Jurkat, Clone E6-1 (cell line): ENCODE measurements at regions not wholly inside any gene's neighbourhood (a gene's known extent, or its start where the extent isn't known, plus 50 kb on each side); places are given as distances from the start of the nearest gene placed in this dataset.
"Not testable (repeated sequence)": the region's sequence is repeated elsewhere in the genome, so short reads cannot be mapped to it uniquely, and the experiment has no call there.

ENCODE experiments used
- DNase-seq: peaks from one replicate; pipeline ENCODE4 v3.0.0-alpha.2; 2011; ENCODE audit warnings: low read depth, low spot score
- H3K4me3 ChIP-seq: 2 replicates; pipeline ENCODE4 v1.5.1; 2011; ENCODE audit warnings: mild to moderate bottlenecking, low read length, control low read depth, moderate library complexity

DNA sequence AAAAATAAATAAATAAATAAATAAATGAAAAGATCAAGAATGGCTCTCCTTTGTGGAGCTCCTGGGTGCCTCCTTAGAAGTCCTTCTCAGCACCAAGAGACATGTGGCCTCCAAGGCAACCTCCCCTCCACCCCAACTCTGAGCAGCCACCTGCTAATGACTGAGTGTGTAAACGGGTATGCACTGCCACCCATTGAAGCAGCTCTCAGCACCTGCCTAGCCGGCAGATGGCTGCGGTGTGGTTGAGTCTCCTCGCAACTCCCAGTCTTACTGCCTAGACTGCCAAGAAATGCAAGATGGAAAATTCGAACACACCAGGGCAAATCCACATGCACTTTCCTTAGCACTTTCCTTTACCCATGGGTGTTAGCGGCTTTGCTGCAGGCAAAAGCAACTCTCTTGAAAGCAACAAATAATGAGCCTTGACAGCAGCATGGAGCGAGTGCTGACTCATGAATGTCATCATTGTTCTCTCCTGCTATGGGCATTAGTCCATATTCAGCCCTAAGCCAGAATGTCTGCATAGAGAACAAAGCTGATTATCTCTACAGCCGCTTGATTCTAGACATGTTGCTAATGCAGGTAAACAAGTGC lies 913.9 kb upstream of the AUTS2 start:
- no peak overlapping the region for H3K4me3 ChIP-seq
- no peak for DNase-seq

DNA sequence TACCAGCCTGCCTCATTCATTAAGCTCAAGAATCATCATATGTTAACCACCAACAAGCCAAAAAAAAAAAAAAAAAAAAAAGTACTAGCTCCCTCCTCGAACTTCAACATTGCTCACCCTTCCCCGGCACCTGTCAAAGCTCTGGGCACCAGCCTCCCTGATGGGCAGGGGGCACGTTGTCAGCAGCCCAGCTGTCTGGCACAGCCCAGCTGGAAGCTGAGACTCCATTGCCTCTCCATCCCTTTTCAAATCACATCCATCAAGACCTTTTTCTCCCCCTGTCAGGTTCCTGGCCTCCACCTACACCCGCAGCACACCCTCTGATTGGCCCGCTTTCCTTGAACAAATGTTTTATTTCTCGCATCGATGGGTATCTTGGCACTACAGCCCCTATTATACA lies 913.3 kb upstream of the AUTS2 start:
- H3K4me3 ChIP-seq, result no peak overlapping the region
- no peak for DNase-seq

DNA sequence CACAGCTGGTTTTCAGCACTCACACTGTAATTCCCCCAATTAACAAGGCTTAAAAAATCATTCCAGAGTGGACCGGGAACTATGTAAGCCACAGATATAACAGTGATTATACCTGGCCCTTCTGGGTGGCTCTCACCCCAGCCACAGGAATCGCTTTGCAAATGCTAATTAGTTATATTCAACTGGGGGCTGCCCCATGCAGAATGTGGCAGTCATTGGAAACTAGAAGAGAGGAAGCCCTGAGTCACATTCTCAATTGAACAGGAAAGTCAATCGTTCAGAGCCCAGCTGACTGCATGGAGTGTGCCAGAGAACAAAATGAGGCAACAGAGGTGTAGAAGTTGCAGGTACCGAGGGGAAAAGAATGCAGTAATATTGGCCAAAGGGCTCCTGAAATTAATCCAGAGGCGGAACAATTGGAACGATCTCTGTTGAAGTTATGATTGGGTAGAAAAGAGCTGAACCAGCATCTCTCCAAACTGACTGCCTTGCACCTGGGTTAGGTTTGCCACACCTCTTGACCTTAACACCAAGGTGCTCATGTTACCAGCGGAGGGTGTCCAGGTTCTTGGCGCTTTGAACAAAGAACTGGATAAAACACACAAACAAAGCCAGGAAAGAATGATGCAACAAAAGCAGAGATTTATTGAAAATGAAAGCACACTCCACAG lies 909.7 kb upstream of the AUTS2 start:
- H3K4me3 ChIP-seq, result no peak overlapping the region
- DNase-seq, result no peak

DNA sequence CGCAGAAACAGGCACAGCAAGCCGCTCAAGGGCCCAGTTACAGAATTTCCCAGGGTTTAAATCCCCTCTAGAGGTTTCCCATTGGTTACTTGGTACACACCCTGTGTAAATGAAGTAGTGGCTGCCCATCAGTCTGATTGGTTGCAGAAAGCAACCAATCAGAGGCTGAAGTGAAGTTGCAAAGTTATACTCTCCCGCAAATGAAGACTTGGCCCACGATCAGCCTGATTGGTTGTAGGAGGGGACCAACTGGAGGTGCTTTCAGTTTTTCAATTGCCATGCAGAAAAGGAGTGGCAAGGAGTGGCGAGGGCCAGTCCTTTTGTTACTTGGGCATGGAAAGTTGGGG lies 909.2 kb upstream of the AUTS2 start:
- H3K4me3 ChIP-seq, result no peak overlapping the region
- no peak for DNase-seq

DNA sequence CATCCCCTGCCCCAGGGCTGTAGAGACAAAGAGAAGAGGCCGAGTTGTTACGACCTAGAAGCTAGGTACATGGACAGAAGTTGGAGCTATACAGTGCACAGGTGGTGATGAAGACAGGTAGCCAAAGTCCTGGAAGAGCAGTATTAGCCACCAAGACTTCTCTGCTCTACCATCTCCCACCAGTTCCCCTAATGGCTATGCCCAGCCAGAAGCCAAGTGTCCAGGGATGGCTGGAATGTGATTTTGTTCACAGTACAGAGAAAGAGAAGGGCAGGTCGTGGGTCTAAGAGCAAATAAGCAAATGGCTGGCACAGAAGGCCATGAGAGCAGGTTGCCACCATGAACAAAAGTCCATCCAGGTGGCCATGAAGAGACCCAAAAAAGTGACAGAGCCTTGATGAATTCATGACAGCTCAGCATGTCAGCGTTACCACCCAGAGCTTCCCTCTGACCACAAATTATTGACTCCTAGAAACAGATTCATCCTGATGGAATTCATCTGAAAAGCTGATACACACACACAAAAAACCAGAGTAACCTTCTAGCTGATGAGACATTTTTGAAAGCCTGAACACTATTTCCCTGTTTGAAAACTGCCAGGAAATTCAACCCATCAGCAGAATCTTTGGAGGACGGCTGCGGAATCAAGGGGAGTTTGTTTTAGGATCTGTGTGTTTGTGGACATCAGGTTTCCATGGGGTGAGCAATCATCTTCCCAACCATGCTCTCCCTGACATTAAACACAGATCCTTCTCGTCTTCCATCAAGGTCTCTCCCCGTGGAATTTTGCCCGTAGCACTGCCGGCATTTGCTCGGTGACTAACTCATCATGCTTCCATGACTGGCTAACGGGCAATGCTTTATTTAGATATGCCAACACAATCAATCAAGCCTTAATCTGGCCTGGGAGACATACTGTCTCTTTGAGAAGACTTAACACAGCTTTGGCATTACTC lies 906.7 kb upstream of the AUTS2 start:
- no peak for DNase-seq
- H3K4me3 ChIP-seq, result no peak overlapping the region

DNA sequence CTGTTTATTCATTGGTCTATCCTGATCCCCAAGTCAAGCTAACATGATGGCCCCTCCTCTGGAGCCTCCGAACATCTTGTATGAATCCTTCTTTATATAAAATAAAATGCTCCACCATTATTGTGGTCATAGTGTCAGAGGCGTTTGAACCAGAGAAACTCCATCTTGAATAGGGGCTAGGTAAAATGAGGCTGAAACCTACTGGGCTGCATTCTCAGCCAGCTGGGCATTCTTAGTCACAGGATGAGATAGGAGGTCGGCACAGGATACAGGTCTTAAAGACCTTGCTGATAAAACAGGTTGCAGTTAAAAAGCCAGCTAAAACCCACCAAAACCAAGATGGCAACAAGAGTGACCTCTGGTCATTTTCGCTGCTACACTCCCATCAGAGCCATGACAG lies 905.8 kb upstream of the AUTS2 start:
- H3K4me3 ChIP-seq, result no peak overlapping the region
- DNase-seq, result no peak

DNA sequence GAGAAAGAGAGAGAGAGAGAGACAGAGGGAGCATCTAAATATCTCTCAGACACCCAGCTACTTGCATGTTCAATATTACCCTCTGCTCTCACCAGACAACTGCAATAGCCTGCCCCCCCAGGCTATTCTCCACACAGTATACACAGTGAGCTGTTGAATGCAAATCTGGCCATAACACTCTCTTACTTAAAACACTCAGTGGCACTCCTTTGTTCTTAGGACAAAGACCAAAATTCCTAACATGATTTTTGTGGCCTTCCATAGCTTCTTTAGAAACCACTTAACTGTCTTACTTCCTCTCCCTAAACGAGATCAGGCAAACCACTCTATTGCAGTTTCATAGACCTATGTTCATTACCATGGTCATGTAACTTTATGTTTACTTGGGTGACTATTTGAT lies 903.6 kb upstream of the AUTS2 start:
- H3K4me3 ChIP-seq, result no peak overlapping the region
- no peak for DNase-seq

DNA sequence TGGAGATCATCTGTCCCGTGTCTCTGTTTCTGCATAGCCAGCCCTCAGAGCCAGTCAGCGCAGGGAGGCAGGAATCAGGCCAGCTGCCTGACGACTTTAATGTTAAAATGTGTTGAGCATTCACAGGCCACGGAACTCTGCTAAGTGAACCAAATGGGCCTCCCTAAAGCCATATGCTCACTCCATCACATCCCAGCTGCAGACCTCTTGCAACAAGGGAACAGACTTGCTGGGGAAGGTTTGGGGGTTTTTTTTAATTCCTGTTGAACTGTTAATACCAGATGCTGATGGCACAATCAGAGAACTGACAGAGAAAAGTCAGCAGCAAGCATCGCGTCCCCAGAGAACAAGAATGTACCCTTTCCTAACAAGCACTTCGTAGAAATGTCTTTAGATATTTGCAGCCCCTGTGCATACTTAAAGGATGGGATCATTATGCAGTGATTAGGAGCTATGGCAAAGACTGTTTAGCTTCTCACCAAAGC lies 900.4 kb upstream of the AUTS2 start:
- DNase-seq, result no peak
- no peak overlapping the region for H3K4me3 ChIP-seq

DNA sequence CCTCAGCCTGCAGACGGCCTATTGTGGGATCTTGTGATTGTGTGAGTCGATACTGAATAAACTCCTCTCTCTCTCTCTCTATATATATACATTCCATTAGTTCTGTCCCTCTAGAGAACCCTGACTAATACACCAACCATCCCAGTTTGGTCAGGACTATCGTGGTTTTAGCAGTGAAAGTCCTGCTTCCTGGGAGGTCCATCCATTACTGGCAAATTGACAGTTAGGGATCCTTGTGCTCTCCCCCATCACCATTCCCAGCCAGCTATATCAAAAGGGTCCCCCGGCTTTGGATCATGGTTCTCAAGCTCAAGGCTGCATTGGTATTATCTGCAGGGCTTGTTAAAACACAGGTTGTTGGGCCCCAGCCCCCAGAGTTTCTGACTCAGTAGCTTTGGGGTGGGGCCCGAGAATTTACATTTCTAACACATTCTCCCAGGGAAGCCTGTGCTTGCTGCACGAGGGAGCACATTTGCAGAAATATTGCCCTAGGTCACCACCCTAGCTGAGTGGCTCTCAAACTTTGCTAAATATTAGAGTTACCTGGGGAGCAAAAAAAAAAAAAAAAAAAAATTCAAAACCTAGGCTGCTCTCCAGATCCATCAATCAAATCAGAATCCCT lies 899.1 kb upstream of the AUTS2 start:
- DNase-seq, result no peak

DNA sequence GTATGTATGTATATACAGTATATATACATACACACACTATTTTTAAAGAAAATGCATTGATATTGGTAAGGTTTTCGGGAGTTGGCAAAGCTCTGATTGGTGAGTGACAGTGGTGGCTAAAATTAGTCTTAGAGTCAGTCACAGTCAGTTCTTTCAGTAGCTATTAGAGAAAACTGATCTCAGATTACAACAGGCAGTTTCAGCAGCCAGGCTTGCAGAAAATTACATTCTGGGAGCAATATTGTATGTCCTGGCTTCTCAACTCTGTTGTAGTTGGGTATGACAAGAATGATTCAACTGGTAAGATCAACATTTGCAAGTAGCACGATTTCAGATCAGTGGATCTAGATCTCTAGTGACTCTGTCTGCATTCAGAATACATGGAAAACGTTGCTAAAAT lies 897.9 kb upstream of the AUTS2 start:
- no peak for DNase-seq

More for the DNA sequence above, 899.1 kb upstream of the AUTS2 start:
- no peak overlapping the region for H3K4me3 ChIP-seq

DNA sequence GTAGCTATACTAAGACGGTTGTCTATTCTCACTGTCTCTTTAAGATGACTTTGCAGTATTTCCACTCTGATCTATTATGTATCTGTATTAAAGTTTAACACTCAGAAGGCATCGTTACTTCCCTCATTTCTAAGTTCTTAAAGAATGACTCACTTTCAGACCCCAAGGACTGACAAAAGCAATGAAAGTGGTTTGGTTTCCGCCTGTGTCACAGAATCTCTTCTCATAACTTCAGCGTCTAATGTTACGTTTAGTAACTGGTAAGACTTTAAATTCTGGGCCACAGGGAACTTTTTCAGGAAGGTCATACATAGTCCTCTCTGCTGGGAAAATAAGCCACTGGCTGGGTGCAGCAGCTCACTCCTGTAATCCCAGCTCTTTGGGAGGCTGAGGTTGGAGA lies 892.0 kb upstream of the AUTS2 start:
- no peak for DNase-seq
- H3K4me3 ChIP-seq, result no peak overlapping the region

More for the DNA sequence above, 897.9 kb upstream of the AUTS2 start:
- H3K4me3 ChIP-seq, result no peak overlapping the region

DNA sequence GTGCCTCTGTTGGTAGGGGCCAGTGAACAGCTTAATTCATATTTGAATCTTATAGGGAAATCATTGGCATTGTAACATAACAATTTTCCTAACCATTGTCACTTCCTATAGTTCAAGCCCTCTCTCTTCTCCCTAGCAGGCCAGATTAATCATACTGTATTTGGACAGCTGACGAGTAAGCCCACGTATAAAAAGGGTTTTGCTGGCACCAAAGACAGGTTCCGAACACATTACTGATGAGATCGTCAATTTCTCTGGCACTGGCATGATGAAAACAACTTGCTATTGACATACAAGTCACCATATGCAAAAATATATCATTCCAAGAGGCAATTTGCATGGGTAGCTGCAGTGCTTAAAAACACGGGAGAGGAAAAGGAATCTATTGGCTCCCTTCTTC lies 891.1 kb upstream of the AUTS2 start:
- H3K4me3 ChIP-seq, result no peak overlapping the region
- no peak for DNase-seq

DNA sequence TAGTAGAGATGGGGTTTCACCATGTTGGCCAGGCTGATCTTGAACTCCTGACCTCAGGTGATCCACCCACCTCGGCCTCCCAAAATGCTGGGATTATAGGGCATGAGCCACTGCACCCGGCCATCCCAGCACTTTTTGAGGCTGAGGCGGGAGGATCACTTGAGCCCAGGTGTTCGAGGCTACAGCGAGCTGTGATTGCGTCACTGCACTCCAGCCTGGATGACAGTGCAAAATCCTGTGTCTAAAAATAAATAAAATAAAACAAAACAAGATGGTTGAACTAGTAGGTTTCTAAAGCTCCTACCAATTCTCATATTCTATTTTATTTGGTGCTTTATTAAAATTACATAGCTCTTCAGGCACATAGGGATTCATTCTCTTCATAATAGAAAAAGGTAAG lies 890.3 kb upstream of the AUTS2 start:
- no peak overlapping the region for H3K4me3 ChIP-seq
- DNase-seq, result no peak

DNA sequence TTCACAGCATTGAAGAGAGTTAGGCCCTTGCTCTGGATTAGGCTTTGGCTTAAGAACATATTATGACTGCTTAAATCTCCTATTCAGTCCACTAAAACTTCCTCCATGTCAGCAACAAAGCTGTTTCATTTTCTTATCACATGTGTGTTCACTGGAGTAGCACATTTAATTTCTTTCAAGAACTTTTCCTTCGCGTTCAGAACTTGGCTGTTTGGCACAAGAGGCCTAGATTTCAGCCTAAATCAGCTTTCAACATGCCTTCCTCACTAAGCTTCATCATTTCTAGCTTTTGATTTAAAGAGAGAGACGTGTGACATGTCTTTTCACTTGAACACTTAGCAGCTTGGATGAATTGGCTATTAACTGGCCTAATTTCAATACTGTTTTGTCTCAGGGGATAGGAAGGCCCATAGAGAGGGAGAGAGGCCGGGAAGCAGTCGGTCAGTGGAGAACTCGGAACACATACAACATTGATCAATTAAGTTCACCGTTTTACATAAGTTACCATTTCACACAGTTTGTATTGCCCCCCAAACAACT lies 885.2 kb upstream of the AUTS2 start:
- DNase-seq, result no peak
- H3K4me3 ChIP-seq, result no peak overlapping the region

DNA sequence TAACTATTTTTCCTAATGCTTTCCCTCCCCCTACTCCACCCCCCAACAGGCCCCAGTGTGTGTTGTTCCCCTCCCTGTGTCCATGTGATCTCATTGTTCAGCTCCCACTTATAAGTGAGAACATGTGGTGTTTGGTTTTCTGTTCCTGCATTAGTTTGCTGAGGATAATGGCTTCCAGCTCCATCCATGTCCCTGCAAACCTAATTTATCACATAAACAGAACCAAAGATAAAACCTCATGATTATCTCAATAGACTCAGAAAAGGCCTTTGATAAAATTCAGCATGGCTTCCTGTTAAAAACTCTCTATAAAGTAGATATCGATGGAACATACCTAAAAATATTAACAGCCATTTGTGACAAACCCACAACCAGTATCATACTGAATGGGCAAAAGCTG lies 884.1 kb upstream of the AUTS2 start:
- H3K4me3 ChIP-seq, DNase-seq: not testable (repeated sequence)

DNA sequence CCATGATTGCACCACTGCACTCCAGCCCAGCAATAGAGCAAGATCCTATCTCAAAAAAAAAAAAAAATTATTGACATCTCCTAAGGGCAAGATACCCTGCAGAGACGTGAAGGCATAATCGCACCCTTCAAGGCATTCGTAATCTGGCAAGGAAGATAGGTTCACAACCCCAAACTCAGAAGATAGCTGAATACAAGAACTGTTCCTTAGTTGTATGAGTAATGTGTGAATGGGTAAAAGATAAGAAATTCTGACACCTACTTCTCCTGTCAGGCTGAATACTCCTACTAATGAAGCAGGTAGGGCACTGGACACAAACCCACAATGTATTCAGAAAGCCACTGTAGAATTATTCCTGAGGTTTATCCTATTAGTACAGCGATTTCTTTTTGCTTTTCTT lies 882.4 kb upstream of the AUTS2 start:
- no peak overlapping the region for H3K4me3 ChIP-seq
- DNase-seq, result no peak

DNA sequence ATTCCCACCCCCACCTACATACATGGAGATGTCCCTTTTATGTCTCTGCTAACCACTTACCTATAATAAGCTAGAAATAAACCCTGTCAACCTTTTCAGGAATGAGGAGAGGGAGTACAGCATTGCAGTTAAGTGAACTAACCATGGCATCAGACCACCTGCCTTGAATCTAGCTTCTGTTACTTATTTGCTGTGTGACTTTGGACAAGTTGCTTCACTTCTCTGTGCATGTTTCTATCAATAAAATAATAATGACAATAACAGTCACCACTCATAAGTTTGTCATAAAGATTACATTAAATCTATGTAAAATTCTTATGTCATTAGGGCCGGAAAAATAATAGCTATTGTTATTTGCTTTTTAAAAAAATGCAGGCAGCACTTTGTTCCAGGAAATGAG lies 881.1 kb upstream of the AUTS2 start:
- no peak overlapping the region for H3K4me3 ChIP-seq
- DNase-seq, result no peak

DNA sequence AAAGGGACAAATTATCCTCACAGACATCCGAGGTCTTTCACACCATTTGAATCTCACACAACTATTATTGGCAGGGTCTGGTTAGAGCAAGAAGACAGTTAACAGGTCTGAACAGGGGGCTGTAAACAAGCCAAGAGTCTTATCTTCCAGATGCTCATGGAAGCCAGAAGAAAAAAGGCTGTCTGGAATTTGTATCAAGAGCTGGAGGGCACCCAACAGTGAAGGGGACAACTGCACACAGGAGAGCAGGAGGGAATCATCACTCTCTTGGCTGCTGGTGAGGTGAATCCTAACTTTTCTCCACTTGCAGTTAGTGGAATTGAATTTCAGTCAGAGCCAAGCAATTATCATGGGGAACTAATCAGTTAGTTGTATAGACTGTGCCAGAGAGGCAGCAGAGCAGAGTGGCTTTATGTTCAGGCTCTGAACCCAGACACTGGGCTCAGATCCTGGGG lies 880.2 kb upstream of the AUTS2 start:
- no peak for DNase-seq
- no peak overlapping the region for H3K4me3 ChIP-seq

DNA sequence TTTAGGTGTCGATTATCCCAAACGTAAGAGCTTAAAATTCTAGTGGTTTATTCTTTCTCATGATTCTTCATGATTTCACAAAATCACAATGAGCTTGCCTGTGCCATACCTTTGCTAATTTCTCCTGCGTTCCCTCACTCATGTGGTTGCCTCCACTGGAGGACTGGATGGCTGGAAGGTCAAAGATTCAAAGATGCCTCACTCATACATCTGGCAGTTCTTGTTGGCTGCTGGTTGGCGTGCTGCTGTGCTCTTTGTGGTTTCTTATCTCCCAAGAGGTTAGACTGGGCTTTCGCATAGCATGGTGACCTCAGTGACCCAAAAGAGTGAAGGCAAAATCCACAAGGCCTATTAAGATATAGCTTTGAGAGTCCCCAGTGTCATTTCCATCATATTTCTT lies 877.6 kb upstream of the AUTS2 start:
- no peak overlapping the region for H3K4me3 ChIP-seq
- no peak for DNase-seq
